A673 (cell line): ENCODE measurements at regions not wholly inside any gene's neighbourhood (a gene's known extent, or its start where the extent isn't known, plus 50 kb on each side); places are given as distances from the start of the nearest gene placed in this dataset.

ENCODE experiments used
- BruUV-seq: library from RNA; stranded (reverse); fragments of 400-500 nt; replicated peaks from 2 replicates; lab custom pipeline; 2021; lab: Mats Ljungman, UMichigan
- CTCF ChIA-PET: fragments of 300-600 bp; sonication (Branson Sonifier 250); formaldehyde crosslinking; loops from one replicate; lab custom pipeline; 2022; ENCODE audit warnings: antibody characterized with exemption; lab: Charles Lee
- POLR2A ChIA-PET: fragments of 300-600 bp; sonication (Branson Sonifier 250); formaldehyde crosslinking; loops from one replicate; lab custom pipeline; 2022; ENCODE audit warnings: antibody characterized with exemption; ENCODE audit not compliant: low non-redundant PET; lab: Charles Lee
- DNase-seq: peaks from one replicate; pipeline ENCODE4 v3.0.0-alpha.2; 2015; ENCODE audit warnings: low spot score
- H3K27ac ChIP-seq: fragments of 200-600 bp; sonication (generic); 2 replicates; pipeline ENCODE4 v1.5.1; 2016; ENCODE audit warnings: mixed run types, low read depth, mild to moderate bottlenecking, mixed read lengths, antibody characterized with exemption, low read length; ENCODE audit not compliant: poor library complexity, severe bottlenecking
- H3K27me3 ChIP-seq: fragments of 200-600 bp; sonication (generic); replicated peaks from 2 replicates; pipeline ENCODE4 v1.6.1; 2017; ENCODE audit warnings: mixed run types, low read depth, mild to moderate bottlenecking, mixed read lengths, antibody characterized with exemption, low read length; ENCODE audit not compliant: insufficient read depth, poor library complexity
- H3K36me3 ChIP-seq: fragments of 200-600 bp; sonication (generic); 2 replicates; pipeline ENCODE4 v1.6.1; 2016; ENCODE audit warnings: mixed run types, mild to moderate bottlenecking, mixed read lengths, antibody characterized with exemption, low read length; ENCODE audit not compliant: insufficient read depth, poor library complexity, severe bottlenecking
- H3K4me1 ChIP-seq: fragments of 200-600 bp; sonication (generic); 2 replicates; pipeline ENCODE4 v1.6.1; 2017; ENCODE audit warnings: mixed run types, mild to moderate bottlenecking, mixed read lengths, antibody characterized with exemption, low read length; ENCODE audit not compliant: insufficient read depth, poor library complexity, severe bottlenecking
- H3K4me3 ChIP-seq: fragments of 200-600 bp; sonication (generic); 2 replicates; pipeline ENCODE4 v1.5.1; 2016; ENCODE audit warnings: low read depth, mixed run types, mild to moderate bottlenecking, mixed read lengths, low read length; ENCODE audit not compliant: poor library complexity, severe bottlenecking
- H3K9me3 ChIP-seq: fragments of 200-600 bp; sonication (generic); 2 replicates; pipeline ENCODE4 v1.6.1; 2016; ENCODE audit warnings: mixed run types, low read depth, mild to moderate bottlenecking, mixed read lengths, antibody characterized with exemption, low read length; ENCODE audit not compliant: poor library complexity, severe bottlenecking
- CTCF ChIP-seq: fragments of 300-800, 200-600 bp; sonication (generic); conservative IDR thresholded peaks from 2 replicates; pipeline ENCODE4 v1.5.1; 2017; ENCODE audit warnings: low read depth, mild to moderate bottlenecking, antibody characterized with exemption, low read length, moderate library complexity, mixed read lengths
- EZH2 ChIP-seq: fragments of 200-600 bp; sonication (generic); IDR thresholded peaks from 2 replicates; pipeline ENCODE4 v1.6.1; 2017; ENCODE audit warnings: borderline replicate concordance, low read depth, mild to moderate bottlenecking, mixed read lengths, antibody characterized with exemption, low read length; ENCODE audit not compliant: poor library complexity, severe bottlenecking
- intact Hi-C: fragments of 100-400 bp; cut with micrococcal nuclease; formaldehyde crosslinking; loops from one replicate; pipeline ENCODE4 v1.10.0; 2022; ENCODE audit not compliant: unreplicated experiment

DNA sequence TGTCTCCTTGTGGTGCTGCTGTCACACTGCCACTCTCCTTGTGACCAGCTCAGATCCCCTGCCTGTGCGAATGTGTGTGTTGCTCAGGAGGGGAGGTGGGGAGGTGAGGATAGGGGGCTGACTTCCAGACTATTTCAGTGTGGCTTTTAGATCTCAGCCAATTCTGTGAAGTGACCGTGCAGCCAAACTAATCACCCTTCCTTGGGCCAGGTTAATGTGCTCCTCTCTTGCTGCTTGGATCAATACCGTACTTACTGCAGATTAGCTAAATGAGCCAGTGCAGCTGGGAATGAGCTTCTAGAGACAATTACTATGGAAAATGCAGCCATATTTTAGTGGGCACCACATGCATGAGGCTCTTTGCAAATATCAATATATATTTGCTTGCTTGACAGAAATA lies 206.0 kb downstream of the MELK start:
- Histone ChIP-seq H3K36me3 (no peaks in the 10 kb centered on the region), H3K4me3 (no peak overlapping the region), H3K27me3 (peaks cover 45% of the 10 kb centered on the region), H3K4me1 (no peaks in the 10 kb centered on the region), H3K27ac (no peak overlapping the region), H3K9me3 (no peaks in the 10 kb centered on the region)
- intact Hi-C loops = no loop called here
- ChIA-PET POLR2A (no interaction called here), CTCF (no interaction called here)
- TF ChIP-seq CTCF = no peak
- no peak for TF ChIP-seq EZH2
- no TSS peak for BruUV-seq
- no peak for DNase-seq

- POLR2A ChIA-PET = no interaction called here
- H3K27ac ChIP-seq = no peak overlapping the region
- CTCF ChIA-PET = no interaction called here
- H3K27me3 ChIP-seq = peaks cover 47% of the 10 kb centered on the region
- DNase-seq = no peak
- no TSS peak for BruUV-seq
- intact Hi-C loops = no loop called here
- H3K4me1 ChIP-seq = no peaks in the 10 kb centered on the region
- no peak for TF ChIP-seq EZH2
- TF ChIP-seq CTCF = no peak
- H3K4me3 ChIP-seq = no peak overlapping the region
- no peaks in the 10 kb centered on the region for H3K9me3 ChIP-seq
- H3K36me3 ChIP-seq = no peaks in the 10 kb centered on the region
These were observed 206.9 kb downstream of the MELK start for GRCh38 chr9:36779582-36779981.

DNA sequence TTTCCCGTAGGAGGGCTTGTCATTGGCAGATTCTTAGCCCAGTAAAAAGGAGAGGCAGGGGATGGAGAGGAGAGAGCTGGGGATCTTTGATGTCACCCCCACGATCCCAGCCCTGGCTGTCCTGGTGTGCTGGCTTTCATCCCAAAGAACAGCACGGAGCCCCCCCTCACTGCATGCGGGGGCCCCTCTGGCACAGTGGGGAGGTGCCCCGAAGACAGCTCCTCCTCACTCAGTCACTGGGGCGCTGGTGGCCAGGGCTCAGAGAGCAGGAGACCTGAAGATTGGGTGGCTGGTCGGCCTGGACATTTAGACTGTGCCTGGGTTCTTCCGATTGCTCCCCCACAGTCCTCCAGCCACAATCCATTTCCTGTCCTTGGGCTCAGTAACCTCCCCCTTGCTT lies 207.5 kb downstream of the MELK start:
- ChIA-PET CTCF (interaction anchor here (0.6 kb wide), 1 partner anchor 13 kb away, joined by 3 read pairs; no protein-coding TSS in a partner anchor), POLR2A (no interaction called here)
- DNase-seq = no peak
- Histone ChIP-seq H3K4me3 (no peak overlapping the region), H3K27me3 (peaks cover 51% of the 10 kb centered on the region), H3K36me3 (no peaks in the 10 kb centered on the region), H3K27ac (no peak overlapping the region), H3K4me1 (no peaks in the 10 kb centered on the region), H3K9me3 (no peaks in the 10 kb centered on the region)
- TF ChIP-seq EZH2 (no peak), CTCF (no peak)
- intact Hi-C loops = no loop called here
- no TSS peak for BruUV-seq
